ENCODE measurements at regions not wholly inside any gene's neighbourhood (a gene's known extent, or its start where the extent isn't known, plus 50 kb on each side); places are given as distances from the start of the nearest gene placed in this dataset.

GRCh38 chr22:27576413-27576812 is 225.1 kb downstream of the MN1 start:
- peak overlapping the region; percentile 28 for H2AK5ac ChIP-seq (ENCODE audit: low read depth, low read length)
- H3K9ac ChIP-seq (ENCODE audit: low read depth, low read length, poor library complexity) = no peak overlapping the region
- H3K9me3 ChIP-seq (replicated peaks in 1 of 2; ENCODE audit: control insufficient read depth in 2 of 2, insufficient read depth in 1 of 2, low read depth in 1 of 2, low read length in 2 of 2) = no peaks in the 10 kb centered on the region
- peaks cover 3% of the 10 kb centered on the region for H3K79me1 ChIP-seq (ENCODE audit: low read depth, low read length)
- H3K4me3 ChIP-seq (ENCODE audit: low read length in 2 of 2) = peak overlapping the region in 1 of 2 donors; percentile 31
- peak overlapping the region; percentile 92 for H2BK12ac ChIP-seq (ENCODE audit: low read length)
- H3K4me2 ChIP-seq (ENCODE audit: insufficient read depth, low read length, poor library complexity, severe bottlenecking) = no peak overlapping the region
- no peak overlapping the region for H3K27ac ChIP-seq (replicated peaks; ENCODE audit: low read length)
- no peak overlapping the region for H3K23ac ChIP-seq (ENCODE audit: low read depth, low read length, poor library complexity)
- H2BK120ac ChIP-seq (ENCODE audit: low read depth, low read length) = peak overlapping the region; percentile 17
- H3K27me3 ChIP-seq (ENCODE audit: control insufficient read depth in 3 of 3, insufficient read depth in 3 of 3, low read depth in 1 of 3, low read length in 3 of 3) = peaks cover 0 to 3% (median 0%) of the 10 kb centered on the region in 3 experiments
- H3K18ac ChIP-seq (ENCODE audit: low read length) = peak overlapping the region; percentile 69
- no CpG with 5 or more reads among the region's 9 CpGs for WGBS, 2 donors (ENCODE audit: extremely low coverage in 2 of 2, insufficient read length in 2 of 2, insufficient replicate concordance in 1 of 2)
- H3K14ac ChIP-seq (ENCODE audit: low read length) = peak overlapping the region; percentile 12
- no peak overlapping the region for H4K8ac ChIP-seq (ENCODE audit: low read depth, low read length)
- no peak overlapping the region for H2BK15ac ChIP-seq (ENCODE audit: low read length)
- H3K36me3 ChIP-seq (replicated peaks in 1 of 2; ENCODE audit: control insufficient read depth in 2 of 2, insufficient read depth in 2 of 2, low read length in 2 of 2) = no peaks in the 10 kb centered on the region
- no peak overlapping the region for H2AFZ ChIP-seq (ENCODE audit: low read length)
- peak overlapping the region; percentile 56 for H4K91ac ChIP-seq (ENCODE audit: low read depth, low read length, poor library complexity)
- H2BK5ac ChIP-seq (ENCODE audit: low read length) = no peak overlapping the region
- peak overlapping the region; percentile 79 for H3K4ac ChIP-seq (ENCODE audit: low read length)
- H3K4me1 ChIP-seq (ENCODE audit: control insufficient read depth in 2 of 2, insufficient read depth in 1 of 2, low read depth in 1 of 2, low read length in 2 of 2) = peaks cover 23 to 39% of the 10 kb centered on the region in 2 donors
- DNase-seq (ENCODE audit: low spot score) = no peak

- peak overlapping the region; percentile 79 for H3K4ac ChIP-seq (ENCODE audit: low read length)
- peak overlapping the region; percentile 12 for H3K14ac ChIP-seq (ENCODE audit: low read length)
- H3K36me3 ChIP-seq (replicated peaks in 1 of 2; ENCODE audit: control insufficient read depth in 2 of 2, insufficient read depth in 2 of 2, low read length in 2 of 2) = no peaks in the 10 kb centered on the region
- H2BK5ac ChIP-seq (ENCODE audit: low read length) = no peak overlapping the region
- peaks cover 3% of the 10 kb centered on the region for H3K79me1 ChIP-seq (ENCODE audit: low read depth, low read length)
- peak overlapping the region; percentile 69 for H3K18ac ChIP-seq (ENCODE audit: low read length)
- H2BK15ac ChIP-seq (ENCODE audit: low read length) = no peak overlapping the region
- H3K4me2 ChIP-seq (ENCODE audit: insufficient read depth, low read length, poor library complexity, severe bottlenecking) = no peak overlapping the region
- peak overlapping the region in 1 of 2 donors; percentile 31 for H3K4me3 ChIP-seq (ENCODE audit: low read length in 2 of 2)
- H3K9me3 ChIP-seq (replicated peaks in 1 of 2; ENCODE audit: control insufficient read depth in 2 of 2, insufficient read depth in 1 of 2, low read depth in 1 of 2, low read length in 2 of 2) = no peaks in the 10 kb centered on the region
- DNase-seq (ENCODE audit: low spot score) = no peak
- peak overlapping the region; percentile 43 for H2AFZ ChIP-seq (ENCODE audit: low read length)
- H3K23ac ChIP-seq (ENCODE audit: low read depth, low read length, poor library complexity) = no peak overlapping the region
- WGBS, 2 donors (ENCODE audit: extremely low coverage in 2 of 2, insufficient read length in 2 of 2, insufficient replicate concordance in 1 of 2) = no CpG with 5 or more reads among the region's 20 CpGs
- H4K8ac ChIP-seq (ENCODE audit: low read depth, low read length) = no peak overlapping the region
- peaks cover 19 to 34% of the 10 kb centered on the region in 2 donors for H3K4me1 ChIP-seq (ENCODE audit: control insufficient read depth in 2 of 2, insufficient read depth in 1 of 2, low read depth in 1 of 2, low read length in 2 of 2)
- H3K9ac ChIP-seq (ENCODE audit: low read depth, low read length, poor library complexity) = no peak overlapping the region
- H3K27me3 ChIP-seq (ENCODE audit: control insufficient read depth in 3 of 3, insufficient read depth in 3 of 3, low read depth in 1 of 3, low read length in 3 of 3) = peaks cover 0 to 3% (median 0%) of the 10 kb centered on the region in 3 experiments
- H2BK12ac ChIP-seq (ENCODE audit: low read length) = peak overlapping the region; percentile 92
- H4K91ac ChIP-seq (ENCODE audit: low read depth, low read length, poor library complexity) = peak overlapping the region; percentile 56
- peak overlapping the region; percentile 17 for H2BK120ac ChIP-seq (ENCODE audit: low read depth, low read length)
- H3K27ac ChIP-seq (replicated peaks; ENCODE audit: low read length) = no peak overlapping the region
- H2AK5ac ChIP-seq (ENCODE audit: low read depth, low read length) = peak overlapping the region; percentile 28
Observed at GRCh38 chr22:27576815-27577573, 224.6 kb downstream of the MN1 start.

GRCh38 chr22:27577574-27577969 is 224.0 kb downstream of the MN1 start:
- H3K4ac ChIP-seq (ENCODE audit: low read length) = no peak overlapping the region
- H3K27me3 ChIP-seq (ENCODE audit: control insufficient read depth in 3 of 3, insufficient read depth in 3 of 3, low read depth in 1 of 3, low read length in 3 of 3) = peaks cover 0 to 3% (median 0%) of the 10 kb centered on the region in 3 experiments
- H3K4me2 ChIP-seq (ENCODE audit: insufficient read depth, low read length, poor library complexity, severe bottlenecking) = no peak overlapping the region
- DNase-seq (ENCODE audit: low spot score) = no peak
- peaks cover 18 to 30% of the 10 kb centered on the region in 2 donors for H3K4me1 ChIP-seq (ENCODE audit: control insufficient read depth in 2 of 2, insufficient read depth in 1 of 2, low read depth in 1 of 2, low read length in 2 of 2)
- peaks cover 3% of the 10 kb centered on the region for H3K79me1 ChIP-seq (ENCODE audit: low read depth, low read length)
- H2BK120ac ChIP-seq (ENCODE audit: low read depth, low read length) = no peak overlapping the region
- H3K14ac ChIP-seq (ENCODE audit: low read length) = no peak overlapping the region
- no CpG with 5 or more reads among the region's 12 CpGs for WGBS, 2 donors (ENCODE audit: extremely low coverage in 2 of 2, insufficient read length in 2 of 2, insufficient replicate concordance in 1 of 2)
- no peak overlapping the region for H2BK15ac ChIP-seq (ENCODE audit: low read length)
- H3K4me3 ChIP-seq (ENCODE audit: low read length in 2 of 2) = no peak overlapping the region
- H2BK5ac ChIP-seq (ENCODE audit: low read length) = no peak overlapping the region
- peak overlapping the region; percentile 44 for H3K18ac ChIP-seq (ENCODE audit: low read length)
- H3K9ac ChIP-seq (ENCODE audit: low read depth, low read length, poor library complexity) = no peak overlapping the region
- peak overlapping the region; percentile 1 for H2AK5ac ChIP-seq (ENCODE audit: low read depth, low read length)
- H4K8ac ChIP-seq (ENCODE audit: low read depth, low read length) = no peak overlapping the region
- H3K23ac ChIP-seq (ENCODE audit: low read depth, low read length, poor library complexity) = no peak overlapping the region
- no peak overlapping the region for H3K27ac ChIP-seq (replicated peaks; ENCODE audit: low read length)
- H4K91ac ChIP-seq (ENCODE audit: low read depth, low read length, poor library complexity) = no peak overlapping the region
- H2AFZ ChIP-seq (ENCODE audit: low read length) = peak overlapping the region; percentile 43
- no peaks in the 10 kb centered on the region for H3K36me3 ChIP-seq (replicated peaks in 1 of 2; ENCODE audit: control insufficient read depth in 2 of 2, insufficient read depth in 2 of 2, low read length in 2 of 2)
- no peaks in the 10 kb centered on the region for H3K9me3 ChIP-seq (replicated peaks in 1 of 2; ENCODE audit: control insufficient read depth in 2 of 2, insufficient read depth in 1 of 2, low read depth in 1 of 2, low read length in 2 of 2)
- H2BK12ac ChIP-seq (ENCODE audit: low read length) = no peak overlapping the region

- H2BK120ac ChIP-seq (ENCODE audit: low read depth, low read length) = no peak overlapping the region
- no peak overlapping the region for H4K8ac ChIP-seq (ENCODE audit: low read depth, low read length)
- no peak overlapping the region for H3K18ac ChIP-seq (ENCODE audit: low read length)
- no peak overlapping the region for H2BK5ac ChIP-seq (ENCODE audit: low read length)
- H3K27ac ChIP-seq (replicated peaks; ENCODE audit: low read length) = no peak overlapping the region
- H2BK15ac ChIP-seq (ENCODE audit: low read length) = no peak overlapping the region
- no peak overlapping the region for H3K23ac ChIP-seq (ENCODE audit: low read depth, low read length, poor library complexity)
- H3K4me1 ChIP-seq (ENCODE audit: control insufficient read depth in 2 of 2, insufficient read depth in 1 of 2, low read depth in 1 of 2, low read length in 2 of 2) = peaks cover 12 to 18% of the 10 kb centered on the region in 2 donors
- peak overlapping the region; percentile 43 for H2AFZ ChIP-seq (ENCODE audit: low read length)
- no peaks in the 10 kb centered on the region for H3K9me3 ChIP-seq (replicated peaks in 1 of 2; ENCODE audit: control insufficient read depth in 2 of 2, insufficient read depth in 1 of 2, low read depth in 1 of 2, low read length in 2 of 2)
- no peak overlapping the region for H3K4ac ChIP-seq (ENCODE audit: low read length)
- H3K14ac ChIP-seq (ENCODE audit: low read length) = no peak overlapping the region
- no peak overlapping the region for H2BK12ac ChIP-seq (ENCODE audit: low read length)
- H3K36me3 ChIP-seq (replicated peaks in 1 of 2; ENCODE audit: control insufficient read depth in 2 of 2, insufficient read depth in 2 of 2, low read length in 2 of 2) = no peaks in the 10 kb centered on the region
- no peak overlapping the region for H3K4me2 ChIP-seq (ENCODE audit: insufficient read depth, low read length, poor library complexity, severe bottlenecking)
- no peak overlapping the region for H3K9ac ChIP-seq (ENCODE audit: low read depth, low read length, poor library complexity)
- peaks cover 5% of the 10 kb centered on the region for H3K79me1 ChIP-seq (ENCODE audit: low read depth, low read length)
- no peak overlapping the region for H4K91ac ChIP-seq (ENCODE audit: low read depth, low read length, poor library complexity)
- no peak overlapping the region for H2AK5ac ChIP-seq (ENCODE audit: low read depth, low read length)
- H3K4me3 ChIP-seq (ENCODE audit: low read length in 2 of 2) = no peak overlapping the region
- peaks cover 0 to 3% (median 0%) of the 10 kb centered on the region in 3 experiments for H3K27me3 ChIP-seq (ENCODE audit: control insufficient read depth in 3 of 3, insufficient read depth in 3 of 3, low read depth in 1 of 3, low read length in 3 of 3)
- DNase-seq (ENCODE audit: low spot score) = no peak
- no CpG with 5 or more reads among the region's 6 CpGs for WGBS, 2 donors (ENCODE audit: extremely low coverage in 2 of 2, insufficient read length in 2 of 2, insufficient replicate concordance in 1 of 2)
Observed at GRCh38 chr22:27578937-27579617, 222.5 kb downstream of the MN1 start.

All from neuronal stem cell (in vitro differentiated cells).